GM12873 (cell line): ENCODE measurements at regions not wholly inside any gene's neighbourhood (a gene's known extent, or its start where the extent isn't known, plus 50 kb on each side); places are given as distances from the start of the nearest gene placed in this dataset.

Source experiments
- CTCF ChIP-seq: IDR thresholded peaks from 2 replicates; pipeline ENCODE4 v1.5.1; 2012; ENCODE audit warnings: low read depth, mild to moderate bottlenecking, moderate library complexity, low read length, control low read depth; ENCODE audit not compliant: insufficient read depth; ENCODE audit errors: missing control alignments

GRCh38 chr18:64258111-64258650 is 109.3 kb upstream of the LINC00305 start:
- no peak for TF ChIP-seq CTCF

- no peak for TF ChIP-seq CTCF
Observed at GRCh38 chr18:64254399-64255093, 105.7 kb upstream of the LINC00305 start.

GRCh38 chr18:64253873-64254272 is 105.0 kb upstream of the LINC00305 start:
- TF ChIP-seq CTCF = no peak

- no peak for TF ChIP-seq CTCF
Observed at GRCh38 chr18:64253222-64253621, 104.3 kb upstream of the LINC00305 start.

GRCh38 chr18:64248836-64249235 is 99.9 kb upstream of the LINC00305 start:
- no peak for TF ChIP-seq CTCF

GRCh38 chr18:64245126-64245861 is 96.4 kb upstream of the LINC00305 start:
- no peak for TF ChIP-seq CTCF

- TF ChIP-seq CTCF = no peak
Observed at GRCh38 chr18:64244571-64244970, 95.7 kb upstream of the LINC00305 start.
